ENCODE measurements at regions not wholly inside any gene's neighbourhood (a gene's known extent, or its start where the extent isn't known, plus 50 kb on each side); places are given as distances from the start of the nearest gene placed in this dataset.
A peak's percentile ranks its signal among the peaks of the same experiment; 100 is the strongest.

DNA sequence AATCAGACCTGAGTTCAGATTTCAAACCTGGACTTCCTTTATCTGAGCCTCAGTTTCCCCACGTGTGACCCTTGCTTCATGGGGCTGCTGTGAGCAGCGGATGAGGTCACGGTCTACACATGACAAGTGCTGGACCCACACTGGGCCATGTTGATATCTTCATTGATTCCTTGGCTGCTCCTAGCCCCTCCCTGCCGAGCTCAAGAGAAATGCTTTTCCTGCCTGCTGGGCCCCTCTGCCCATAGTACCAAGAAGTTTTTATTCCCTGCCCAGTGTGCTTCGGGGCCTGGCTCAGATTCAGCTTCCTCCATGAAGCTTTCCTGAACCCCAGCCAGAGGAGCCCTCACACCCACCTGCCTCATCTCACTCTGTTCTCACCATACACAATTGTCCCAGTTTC lies 181.6 kb downstream of the PTPRU start:
- TF ChIP-seq, protein P1, sequence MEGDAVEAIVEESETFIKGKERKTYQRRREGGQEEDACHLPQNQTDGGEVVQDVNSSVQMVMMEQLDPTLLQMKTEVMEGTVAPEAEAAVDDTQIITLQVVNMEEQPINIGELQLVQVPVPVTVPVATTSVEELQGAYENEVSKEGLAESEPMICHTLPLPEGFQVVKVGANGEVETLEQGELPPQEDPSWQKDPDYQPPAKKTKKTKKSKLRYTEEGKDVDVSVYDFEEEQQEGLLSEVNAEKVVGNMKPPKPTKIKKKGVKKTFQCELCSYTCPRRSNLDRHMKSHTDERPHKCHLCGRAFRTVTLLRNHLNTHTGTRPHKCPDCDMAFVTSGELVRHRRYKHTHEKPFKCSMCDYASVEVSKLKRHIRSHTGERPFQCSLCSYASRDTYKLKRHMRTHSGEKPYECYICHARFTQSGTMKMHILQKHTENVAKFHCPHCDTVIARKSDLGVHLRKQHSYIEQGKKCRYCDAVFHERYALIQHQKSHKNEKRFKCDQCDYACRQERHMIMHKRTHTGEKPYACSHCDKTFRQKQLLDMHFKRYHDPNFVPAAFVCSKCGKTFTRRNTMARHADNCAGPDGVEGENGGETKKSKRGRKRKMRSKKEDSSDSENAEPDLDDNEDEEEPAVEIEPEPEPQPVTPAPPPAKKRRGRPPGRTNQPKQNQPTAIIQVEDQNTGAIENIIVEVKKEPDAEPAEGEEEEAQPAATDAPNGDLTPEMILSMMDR (IDR thresholded peaks at IDR 0.05): no peak
- H3K36me3 ChIP-seq: no peaks in the 10 kb centered on the region
- intact Hi-C loops (cut with DNase I): no loop called here

DNA sequence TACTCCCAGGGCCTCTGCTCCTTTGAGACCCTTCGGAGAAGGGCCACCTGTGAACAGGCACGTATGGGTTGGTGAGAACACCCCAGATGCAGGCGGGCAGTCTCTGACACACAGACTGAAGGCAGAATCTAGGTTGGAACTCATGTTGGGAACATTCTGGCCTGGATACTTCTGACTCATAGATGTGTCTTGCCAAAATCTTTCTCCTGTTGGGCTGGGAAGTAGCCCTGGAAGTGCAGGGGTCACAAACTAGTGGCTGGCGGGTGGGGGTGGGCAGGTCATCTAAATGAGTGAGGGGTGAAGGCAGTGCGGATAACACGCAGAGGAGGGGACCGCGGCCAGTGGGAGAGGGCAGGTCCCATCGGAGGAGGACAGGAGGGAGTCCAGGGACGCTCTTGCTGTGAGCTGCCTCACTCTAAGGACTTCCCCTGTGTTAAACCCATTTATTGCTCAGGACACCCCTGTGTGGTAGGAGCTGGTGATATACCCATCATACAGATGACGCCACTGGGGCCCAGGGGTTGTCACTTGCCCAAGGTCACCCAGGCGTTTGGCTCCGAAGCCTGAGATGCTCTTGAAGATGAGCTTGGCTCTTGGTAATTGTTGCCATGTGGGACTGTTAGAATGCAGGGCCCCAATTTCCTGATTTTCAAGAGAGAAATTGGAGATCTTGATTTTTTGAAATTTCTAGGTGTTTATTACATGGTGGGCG lies 181.0 kb downstream of the PTPRU start:
- Histone ChIP-seq H3K9me3 (no peaks in the 10 kb centered on the region), H3K27me3 (no peaks in the 10 kb centered on the region), H3K4me3 (no peak overlapping the region), H3K27ac (peak overlapping the region in 1 of 2 donors; percentile 67), H3K36me3 (no peaks in the 10 kb centered on the region), H3K4me1 (no peaks in the 10 kb centered on the region)
- DNase-seq (ENCODE audit: low spot score in 2 of 2): peak in 1 of 2 donors; percentile 61
- TF ChIP-seq, protein P1 (IDR thresholded peaks at IDR 0.05): no peak
- intact Hi-C loops (cut with DNase I): no loop called here

More for the DNA sequence above, 181.6 kb downstream of the PTPRU start:
- no peak for DNase-seq (ENCODE audit: low spot score in 2 of 2)
- H3K4me3 ChIP-seq: no peak overlapping the region
- H3K4me1 ChIP-seq: no peaks in the 10 kb centered on the region
- no peaks in the 10 kb centered on the region for H3K27me3 ChIP-seq
- no peak overlapping the region for H3K27ac ChIP-seq
- no peaks in the 10 kb centered on the region for H3K9me3 ChIP-seq

DNA sequence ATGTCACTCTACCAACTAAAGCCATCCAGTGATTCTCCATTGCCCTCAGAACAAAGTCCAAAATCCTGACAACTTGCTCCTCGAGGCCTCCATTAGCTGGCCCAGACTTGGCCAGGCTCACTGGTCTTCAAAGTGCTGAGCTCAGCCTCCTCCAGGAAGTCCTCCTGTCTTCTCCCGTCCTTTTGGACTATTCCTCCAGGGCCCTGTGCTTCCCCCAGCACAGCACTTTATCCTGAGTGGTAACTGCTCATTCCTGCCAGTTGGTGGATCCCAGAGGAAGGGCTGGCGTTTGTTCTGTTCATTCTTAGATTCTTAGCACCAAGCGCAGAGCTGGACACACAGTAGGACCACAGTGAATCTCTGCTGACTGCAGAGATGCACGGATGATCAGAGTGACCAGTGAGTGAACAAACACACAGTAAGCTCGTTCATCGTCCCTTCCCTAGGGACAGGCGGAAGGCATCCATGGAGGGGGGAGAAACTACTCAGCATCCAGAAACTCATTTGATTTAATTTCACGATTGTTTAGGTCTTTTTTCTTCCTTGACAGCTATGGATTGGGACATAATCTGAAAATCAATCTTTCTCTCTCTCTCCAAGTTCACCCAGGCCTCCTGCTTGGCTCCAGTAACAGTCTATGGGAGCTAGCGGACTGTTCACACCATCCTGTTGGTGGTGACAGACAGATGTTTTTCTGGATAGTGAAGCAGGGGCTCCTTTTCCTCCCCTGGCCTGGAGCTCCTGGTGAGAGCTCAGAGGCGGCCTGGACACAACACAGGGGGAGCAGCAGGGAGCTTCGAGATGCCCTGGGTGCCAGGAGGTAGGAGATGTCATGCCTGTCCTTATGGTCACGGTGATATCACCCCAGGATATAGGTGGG lies 180.2 kb downstream of the PTPRU start:
- intact Hi-C loops (cut with DNase I): no loop called here
- Histone ChIP-seq H3K27ac (peak overlapping the region; percentile 40 to 67), H3K27me3 (no peaks in the 10 kb centered on the region), H3K9me3 (no peaks in the 10 kb centered on the region), H3K4me1 (no peaks in the 10 kb centered on the region), H3K4me3 (no peak overlapping the region), H3K36me3 (no peaks in the 10 kb centered on the region)
- TF ChIP-seq, protein P1 (IDR thresholded peaks at IDR 0.05): peak in 1 of 3 experiments; percentile 11
- DNase-seq (ENCODE audit: low spot score in 2 of 2): peak in 1 of 2 donors; percentile 22

DNA sequence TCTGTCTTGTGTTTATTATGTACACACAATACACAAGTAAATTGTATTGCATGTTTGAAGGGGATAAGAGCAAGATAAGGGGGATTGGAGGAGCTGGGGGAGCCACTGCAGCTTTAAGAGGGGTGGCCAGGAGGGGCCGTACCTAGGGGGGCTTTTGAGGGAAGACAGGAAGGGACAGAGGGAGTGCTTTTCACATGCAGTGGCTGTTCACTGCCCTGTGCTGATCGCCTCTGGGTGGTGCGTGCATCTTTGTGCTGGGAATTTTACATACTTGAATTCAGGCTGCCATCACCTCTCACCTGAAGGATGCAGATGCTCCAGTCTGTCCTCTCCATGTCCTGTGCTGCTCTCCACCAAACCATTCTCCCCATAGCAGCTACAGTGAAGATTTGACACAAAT lies 179.5 kb downstream of the PTPRU start:
- H3K36me3 ChIP-seq: no peaks in the 10 kb centered on the region
- no peaks in the 10 kb centered on the region for H3K4me1 ChIP-seq
- TF ChIP-seq, protein P1 (IDR thresholded peaks at IDR 0.05): no peak
- DNase-seq (ENCODE audit: low spot score in 2 of 2): no peak
- H3K9me3 ChIP-seq: no peaks in the 10 kb centered on the region
- H3K4me3 ChIP-seq: no peak overlapping the region
- no peak overlapping the region for H3K27ac ChIP-seq
- no peaks in the 10 kb centered on the region for H3K27me3 ChIP-seq
- intact Hi-C loops (cut with DNase I): no loop called here

DNA sequence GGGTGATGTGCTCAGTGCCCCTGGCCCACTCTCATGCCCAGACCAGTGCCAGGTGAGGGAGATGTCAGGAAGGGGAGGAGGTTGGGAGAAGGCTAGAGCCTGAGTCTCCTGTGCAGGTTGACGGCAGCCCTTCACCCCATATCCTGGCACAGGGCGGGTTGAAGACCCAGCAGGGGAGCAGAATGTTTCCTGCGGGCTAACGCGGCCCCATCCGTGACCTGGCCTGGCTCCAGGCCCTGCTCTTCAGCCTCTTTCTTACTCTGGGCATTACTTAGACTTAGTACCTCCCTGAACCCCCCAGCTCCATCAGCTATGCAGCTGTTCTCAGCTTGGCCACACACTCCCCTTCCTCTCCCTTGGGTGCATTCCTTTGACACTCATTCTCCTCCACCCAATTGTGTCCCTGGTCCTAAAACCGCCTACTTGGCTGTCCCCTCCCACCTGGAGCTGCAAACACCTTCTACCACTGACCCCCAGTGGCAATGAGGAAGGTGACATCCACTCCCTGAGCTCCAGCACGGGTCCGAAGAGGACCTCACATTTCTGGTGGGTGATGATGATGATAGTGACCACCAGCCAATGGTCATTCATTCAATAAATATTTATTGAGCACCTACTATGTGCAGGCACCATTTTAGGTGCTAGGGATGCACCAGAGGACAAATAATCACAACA lies 179.0 kb downstream of the PTPRU start:
- Histone ChIP-seq H3K36me3 (no peaks in the 10 kb centered on the region), H3K4me1 (no peaks in the 10 kb centered on the region), H3K27me3 (no peaks in the 10 kb centered on the region), H3K4me3 (no peak overlapping the region), H3K9me3 (no peaks in the 10 kb centered on the region), H3K27ac (no peak overlapping the region)
- intact Hi-C loops (cut with DNase I): no loop called here
- DNase-seq (ENCODE audit: low spot score in 2 of 2): no peak
- TF ChIP-seq, protein P1 (IDR thresholded peaks at IDR 0.05): no peak
